IMR-90 (cell line): ENCODE measurements at regions not wholly inside any gene's neighbourhood (a gene's known extent, or its start where the extent isn't known, plus 50 kb on each side); places are given as distances from the start of the nearest gene placed in this dataset.
"Not testable (repeated sequence)": the region's sequence is repeated elsewhere in the genome, so short reads cannot be mapped to it uniquely, and the experiment has no call there.

Experiments
- ATAC-seq: fragments of 200-7000 bp; cut with Tn5 transposase; 2 replicates; pipeline ENCODE4 v1.9.1; 2020; ENCODE audit warnings: low read depth, mild to moderate bottlenecking, moderate library complexity
- BruUV-seq: library from RNA; stranded (reverse); fragments of 400-500 nt; replicated peaks from 2 replicates; lab custom pipeline; 2021; lab: Mats Ljungman, UMichigan
- CTCF ChIA-PET: fragments of 300-600 bp; formaldehyde crosslinking; extraction: SDS; loops from one replicate; lab custom pipeline; 2021; ENCODE audit warnings: antibody characterized with exemption; lab: Yijun Ruan, JAX
- POLR2A ChIA-PET: fragments of 300-600 bp; sonication (Branson Sonifier 250); formaldehyde crosslinking; loops from one replicate; lab custom pipeline; 2022; ENCODE audit warnings: antibody characterized with exemption; ENCODE audit not compliant: unreplicated experiment; lab: Charles Lee
- DNase-seq: peaks from one replicate; pipeline ENCODE4 v3.0.0; 2013
- H2AFZ ChIP-seq: replicated peaks from 2 replicates; pipeline ENCODE3; 2013; ENCODE audit warnings: low read length, mild to moderate bottlenecking; ENCODE audit not compliant: poor library complexity
- H2AK5ac ChIP-seq: 2 replicates; pipeline ENCODE4 v1.6.1; 2013; ENCODE audit warnings: low read depth, low read length, inconsistent platforms
- H2AK9ac ChIP-seq: replicated peaks from 2 replicates; pipeline ENCODE3; 2013; ENCODE audit warnings: mild to moderate bottlenecking, low read depth, low read length, moderate library complexity; ENCODE audit not compliant: poor library complexity
- H2BK120ac ChIP-seq: 2 replicates; pipeline ENCODE4 v1.6.1; 2013; ENCODE audit warnings: low read depth, low read length, inconsistent platforms
- H2BK15ac ChIP-seq: 3 replicates; pipeline ENCODE4 v1.6.1; 2013; ENCODE audit warnings: low read depth, low read length, inconsistent platforms
- H2BK20ac ChIP-seq: 2 replicates; pipeline ENCODE4 v1.6.1; 2013; ENCODE audit warnings: low read depth, mild to moderate bottlenecking, inconsistent platforms, low read length, moderate library complexity
- H2BK5ac ChIP-seq: 2 replicates; pipeline ENCODE4 v1.6.1; 2013; ENCODE audit warnings: mild to moderate bottlenecking, low read depth, low read length, inconsistent platforms; ENCODE audit not compliant: poor library complexity, severe bottlenecking
- H3K14ac ChIP-seq: replicated peaks from 2 replicates; pipeline ENCODE4 v1.6.1; 2013; ENCODE audit warnings: low read depth, low read length, inconsistent platforms
- H3K18ac ChIP-seq: 2 replicates; pipeline ENCODE4 v1.6.1; 2013; ENCODE audit warnings: low read depth, low read length, control low read depth
- H3K23ac ChIP-seq: 2 replicates; pipeline ENCODE4 v1.6.1; 2013; ENCODE audit warnings: low read depth, low read length, inconsistent platforms
- H3K27ac ChIP-seq: 2 replicates; pipeline ENCODE4 v1.5.1; 2013; ENCODE audit warnings: mild to moderate bottlenecking, control low read depth, low read length; ENCODE audit not compliant: insufficient read depth
- H3K27me3 ChIP-seq: 2 replicates; pipeline ENCODE4 v1.6.1; 2013; ENCODE audit warnings: low read length; ENCODE audit not compliant: control insufficient read depth, insufficient read depth
- H3K36me3 ChIP-seq: 2 replicates; pipeline ENCODE4 v1.6.1; 2013; ENCODE audit warnings: low read length, mixed read lengths; ENCODE audit not compliant: control insufficient read depth, insufficient read depth
- H3K4ac ChIP-seq: 2 replicates; pipeline ENCODE4 v1.6.1; 2013; ENCODE audit warnings: low read depth, low read length, inconsistent platforms
- H3K4me1 ChIP-seq: 2 replicates; pipeline ENCODE4 v1.6.1; 2013; ENCODE audit warnings: low read length, mixed read lengths; ENCODE audit not compliant: control insufficient read depth, insufficient read depth
- H3K4me2 ChIP-seq: 2 replicates; pipeline ENCODE4 v1.6.1; 2013; ENCODE audit warnings: low read depth, mild to moderate bottlenecking, control low read depth, low read length, moderate library complexity
- H3K4me3 ChIP-seq: 2 replicates; pipeline ENCODE4 v1.5.1; 2013; ENCODE audit warnings: low read depth, mild to moderate bottlenecking, control low read depth, low read length, moderate library complexity; ENCODE audit not compliant: insufficient read depth
- H3K56ac ChIP-seq: 2 replicates; pipeline ENCODE4 v1.6.1; 2013; ENCODE audit warnings: low read length, inconsistent platforms; ENCODE audit not compliant: insufficient read depth; ENCODE audit errors: extremely low read depth
- H3K79me1 ChIP-seq, 2 experiments: 2 replicates each; pipeline ENCODE4 v1.6.1; 2013; ENCODE audit warnings: low read length in 2 of 2, inconsistent platforms in 1 of 2, low read depth in 1 of 2
- H3K9ac ChIP-seq: 2 replicates; pipeline ENCODE4 v1.6.1; 2013; ENCODE audit warnings: low read depth, low read length, control low read depth
- H3K9me1 ChIP-seq: 2 replicates; pipeline ENCODE4 v1.6.1; 2013; ENCODE audit warnings: low read length, inconsistent platforms; ENCODE audit not compliant: insufficient read depth
- H3K9me3 ChIP-seq: 2 replicates; pipeline ENCODE4 v1.6.1; 2013; ENCODE audit warnings: low read length; ENCODE audit not compliant: control insufficient read depth, insufficient read depth
- H4K20me1 ChIP-seq: 2 replicates; pipeline ENCODE4 v1.6.1; 2013; ENCODE audit warnings: low read length, inconsistent platforms; ENCODE audit not compliant: insufficient read depth
- H4K5ac ChIP-seq: 2 replicates; pipeline ENCODE4 v1.6.1; 2013; ENCODE audit warnings: mild to moderate bottlenecking, low read depth, low read length, control low read depth
- H4K8ac ChIP-seq, 2 experiments: 2 replicates each; pipeline ENCODE4 v1.6.1; 2013; ENCODE audit warnings: low read depth in 2 of 2, low read length in 2 of 2, control low read depth in 1 of 2, inconsistent platforms in 1 of 2
- H4K91ac ChIP-seq: 2 replicates; pipeline ENCODE4 v1.6.1; 2013; ENCODE audit warnings: low read depth, low read length, inconsistent platforms; ENCODE audit not compliant: insufficient read depth
- WGBS, 2 experiments: methylation state at CpG; one replicate each; pipeline versions ENCODE4 v1.1.5 to v1.1.7; 2013; ENCODE audit warnings: missing lambda C conversion rate in 2 of 2; ENCODE audit not compliant: insufficient read length in 1 of 2; ENCODE audit errors: extremely low coverage in 2 of 2; 5-methylcytosine and 5-hydroxymethylcytosine counted together
- dilution Hi-C: fragments of 300-500 bp; cut with HindIII; formaldehyde crosslinking; loops from one replicate; pipeline ENCODE4 v1.14.3; 2018; ENCODE audit warnings: low sequenced_read_pairs; ENCODE audit not compliant: unreplicated experiment
- in situ Hi-C: fragments of 300-500 bp; cut with MboI; formaldehyde crosslinking; loops from 3 replicates; pipeline ENCODE4 v1.14.3; 2019; ENCODE audit warnings: low sequenced_read_pairs, inconsistent platforms, mixed read lengths
- intact Hi-C: fragments of 100-400 bp; cut with micrococcal nuclease; formaldehyde crosslinking; loops from 2 replicates; pipeline ENCODE4 v1.10.0; 2022

- ATAC-seq, H3K9me1 ChIP-seq, in situ Hi-C loops, BruUV-seq, H3K4me1 ChIP-seq, H4K91ac ChIP-seq, H2BK20ac ChIP-seq, H3K27ac ChIP-seq, dilution Hi-C loops, H2AFZ ChIP-seq, H3K14ac ChIP-seq, H3K27me3 ChIP-seq, H2BK5ac ChIP-seq, DNase-seq, H2BK15ac ChIP-seq, H3K4me3 ChIP-seq, H3K9ac ChIP-seq, H4K20me1 ChIP-seq, POLR2A ChIA-PET, H3K23ac ChIP-seq, H3K79me1 ChIP-seq, H3K4ac ChIP-seq, H2BK120ac ChIP-seq, H3K4me2 ChIP-seq, H3K56ac ChIP-seq, H3K18ac ChIP-seq, H4K5ac ChIP-seq, H3K36me3 ChIP-seq, H4K8ac ChIP-seq, H2AK9ac ChIP-seq, intact Hi-C loops, H2AK5ac ChIP-seq, CTCF ChIA-PET, H3K9me3 ChIP-seq: not testable (repeated sequence)
- 49% methylated on average over 3 of the region's 11 CpGs; no CpG with 5 or more reads in 1 of the 2 experiments for WGBS, 2 experiments
Measured at GRCh38 chr15:31623297-31623696, 296.7 kb downstream of the KLF13 start.
